ENCODE measurements at regions not wholly inside any gene's neighbourhood (a gene's known extent, or its start where the extent isn't known, plus 50 kb on each side); places are given as distances from the start of the nearest gene placed in this dataset.

GRCh38 chr11:15747671-15748070, 608.7 kb downstream of the SOX6 start:
- Histone ChIP-seq H3K4me2 (ENCODE audit: insufficient read depth, low read length) (no peak overlapping the region), H3K9me3 (replicated peaks; ENCODE audit: control insufficient read depth, insufficient read depth, low read depth, low read length) (no peaks in the 10 kb centered on the region), H3K27me3 (ENCODE audit: control insufficient read depth in 2 of 2, insufficient read depth in 2 of 2, low read length in 2 of 2) (peaks cover 5 to 13% of the 10 kb centered on the region in 2 experiments; a peak in 3 of 5 replicates), H2AFZ (ENCODE audit: low read depth, low read length) (no peak overlapping the region), H3K4me1 (replicated peaks in 1 of 2; ENCODE audit: control insufficient read depth in 2 of 2, insufficient read depth in 2 of 2, low read length in 2 of 2) (no peaks in the 10 kb centered on the region), H3K27ac (ENCODE audit: extremely low read depth, low read depth, low read length) (no peak overlapping the region), H3K9ac (ENCODE audit: insufficient read depth in 1 of 2, low read depth in 2 of 2, low read length in 2 of 2) (no peak overlapping the region), H3K9me1 (ENCODE audit: control insufficient read depth, insufficient read depth, low read length) (no peaks in the 10 kb centered on the region), H3K4me3 (no peak overlapping the region), H3K36me3 (ENCODE audit: control insufficient read depth, insufficient read depth, low read length) (no peaks in the 10 kb centered on the region), H4K20me1 (replicated peaks; ENCODE audit: control insufficient read depth, insufficient read depth, low read length) (no peaks in the 10 kb centered on the region), H3K79me2 (ENCODE audit: control insufficient read depth, insufficient read depth, low read length) (no peaks in the 10 kb centered on the region)
- no peak for ATAC-seq
- DNase-seq (ENCODE audit: extremely low read depth in 1 of 4, low spot score in 3 of 4): no peak
- BruUV-seq (replicated peaks): no TSS peak
- intact Hi-C loops (cut with micrococcal nuclease): no loop called here
- in situ Hi-C loops (cut with MboI): no loop called here
- no peak for FAIRE-seq
- ChIA-PET CTCF (ENCODE audit: low intra/inter-chr PET ratio) (no interaction called here), POLR2A (interaction anchor here (0.7 kb wide), 1 partner anchor 417 kb away, joined by 3 read pairs; no protein-coding TSS in a partner anchor)
- TF ChIP-seq ZBED1 (IDR thresholded peaks at IDR 0.05) (no peak), SIRT6 (IDR thresholded peaks at IDR 0.05; ENCODE audit: low read depth, low read length) (no peak), ZNF699 (CRISPR knock-in tag; IDR thresholded peaks at IDR 0.05; ENCODE audit: insufficient replicate concordance) (no peak), ZNF174 (CRISPR knock-in tag; IDR thresholded peaks at IDR 0.05) (no peak), PHF8 (IDR thresholded peaks at IDR 0.05; ENCODE audit: borderline replicate concordance, low read length) (no peak), ZNF512 (tag; IDR thresholded peaks at IDR 0.05) (no peak), ZNF23 (CRISPR knock-in tag; IDR thresholded peaks at IDR 0.05) (no peak)
- 0% methylated on average over 2 of the region's 2 CpGs for WGBS (ENCODE audit: insufficient coverage, low coverage, missing lambda C conversion rate)
